T-helper 17 cell (primary cell): ENCODE measurements at regions not wholly inside any gene's neighbourhood (a gene's known extent, or its start where the extent isn't known, plus 50 kb on each side); places are given as distances from the start of the nearest gene placed in this dataset.

Experiments used
- ATAC-seq: fragments of 150-1000 bp; cut with Tn5 transposase; 2 replicates; pipeline ENCODE4 v1.10.0; 2021; ENCODE audit warnings: mild to moderate bottlenecking, moderate library complexity
- DNase-seq, 3 donors: peaks; one replicate each; pipeline versions ENCODE4 v3.0.0 to v3.0.0-alpha.2; 2020 to 2021
- H3K9me3 ChIP-seq: one replicate; pipeline ENCODE4 v1.7.0; 2013; ENCODE audit warnings: low read length, mild to moderate bottlenecking; ENCODE audit not compliant: control insufficient read depth, poor library complexity, severe bottlenecking
- H3K27ac Mint-ChIP-seq: one replicate; pipeline ENCODE4 v1.8.0; 2022; ENCODE audit warnings: mild to moderate bottlenecking, moderate library complexity, mixed read lengths
- H3K27me3 Mint-ChIP-seq: one replicate; pipeline ENCODE4 v1.8.0; 2022; ENCODE audit warnings: mixed read lengths
- H3K36me3 Mint-ChIP-seq: one replicate; pipeline ENCODE4 v1.8.0; 2022; ENCODE audit warnings: low read depth, mixed read lengths
- H3K4me1 Mint-ChIP-seq: one replicate; pipeline ENCODE4 v1.8.0; 2022; ENCODE audit warnings: mild to moderate bottlenecking, mixed read lengths
- H3K4me3 Mint-ChIP-seq: one replicate; pipeline ENCODE4 v1.8.0; 2022; ENCODE audit warnings: mild to moderate bottlenecking, moderate library complexity, mixed read lengths

DNA sequence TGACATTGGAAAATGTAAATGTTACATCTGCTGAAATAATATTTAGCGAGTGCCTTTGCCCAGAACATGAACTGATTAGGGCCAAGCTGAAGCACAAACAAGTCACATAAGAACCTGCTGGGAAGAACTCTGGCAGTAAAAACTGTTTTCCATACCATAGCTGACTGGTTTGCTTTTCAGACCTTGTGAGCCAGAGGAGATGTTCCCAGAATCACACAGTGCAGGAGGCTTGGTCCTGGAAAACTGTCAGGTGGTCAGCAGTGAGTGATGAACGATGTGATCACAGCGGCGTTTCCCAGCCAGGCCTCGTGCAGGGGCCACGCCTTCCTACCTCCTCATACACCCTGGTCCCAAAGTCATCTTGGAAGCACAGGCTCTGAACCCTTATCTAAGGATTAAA, 164.2 kb upstream of the EEPD1 start:
- H3K27me3 Mint-ChIP-seq = no peaks in the 10 kb centered on the region
- no peak for ATAC-seq
- H3K4me1 Mint-ChIP-seq = peaks cover 2% of the 10 kb centered on the region
- no peak overlapping the region for H3K27ac Mint-ChIP-seq
- no peaks in the 10 kb centered on the region for H3K9me3 ChIP-seq
- no peak for DNase-seq
- no peaks in the 10 kb centered on the region for H3K36me3 Mint-ChIP-seq
- no peak overlapping the region for H3K4me3 Mint-ChIP-seq

DNA sequence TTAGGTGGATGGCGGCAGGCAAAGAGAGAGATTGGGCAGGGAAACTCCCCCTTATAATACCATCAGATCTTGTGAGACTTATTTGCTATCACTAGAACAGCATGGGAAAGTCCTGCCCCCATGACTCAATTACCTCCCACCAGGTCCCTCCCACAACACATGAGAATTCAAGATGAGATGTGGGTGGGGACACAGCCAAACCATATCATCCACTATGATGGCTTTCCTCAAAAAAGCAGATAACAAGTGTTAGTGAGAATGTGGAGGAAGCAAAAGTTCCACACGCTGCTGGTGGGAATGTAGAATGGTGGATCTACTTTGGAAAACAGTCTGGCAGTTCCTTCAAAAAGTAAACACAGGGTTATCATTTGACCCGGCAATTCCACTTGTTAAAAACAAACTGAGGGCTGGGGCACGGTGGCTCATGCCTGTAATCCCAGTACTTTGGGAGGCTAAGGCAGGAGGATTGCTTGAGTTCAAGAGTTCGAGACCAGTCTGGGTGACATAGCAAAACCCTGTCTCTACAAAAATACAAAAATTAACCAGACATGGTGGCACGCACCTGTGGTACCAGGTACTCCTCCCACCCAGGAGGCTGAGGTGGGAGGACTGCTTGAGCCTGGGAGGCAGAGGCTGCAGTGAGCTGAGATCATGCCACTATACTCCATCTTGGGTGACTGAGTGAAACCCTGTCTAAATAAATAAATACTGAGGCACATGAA, 161.4 kb upstream of the EEPD1 start:
- H3K4me3 Mint-ChIP-seq = no peak overlapping the region
- H3K36me3 Mint-ChIP-seq = no peaks in the 10 kb centered on the region
- H3K9me3 ChIP-seq = no peaks in the 10 kb centered on the region
- peaks cover 5% of the 10 kb centered on the region for H3K4me1 Mint-ChIP-seq
- DNase-seq = no peak
- H3K27me3 Mint-ChIP-seq = no peaks in the 10 kb centered on the region
- H3K27ac Mint-ChIP-seq = no peak overlapping the region
- no peak for ATAC-seq

DNA sequence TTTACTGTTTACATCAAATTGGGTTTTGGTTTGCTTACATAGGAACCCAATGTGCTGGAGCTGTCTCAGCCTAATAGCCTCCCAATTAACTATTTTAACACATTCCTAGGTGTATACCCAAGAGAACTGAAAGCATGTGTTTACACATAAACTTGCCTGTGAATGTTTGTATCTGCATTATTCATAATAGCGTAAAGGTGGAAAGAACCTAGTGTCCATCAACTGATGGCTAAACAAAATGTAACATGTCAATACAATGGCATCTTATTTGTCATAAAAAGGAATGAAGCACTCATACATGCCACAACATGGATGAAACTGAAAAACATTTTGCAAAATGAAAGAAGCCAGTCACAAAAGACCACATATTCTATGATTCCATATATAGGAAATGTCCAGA, 160.6 kb upstream of the EEPD1 start:
- DNase-seq (no peak), ATAC-seq (no peak)
- Mint-ChIP-seq H3K4me1 (peaks cover 5% of the 10 kb centered on the region), H3K27ac (no peak overlapping the region), H3K4me3 (no peak overlapping the region), H3K36me3 (no peaks in the 10 kb centered on the region), H3K27me3 (no peaks in the 10 kb centered on the region)
- no peaks in the 10 kb centered on the region for H3K9me3 ChIP-seq

GRCh38 chr7:35993113-35993512, 159.9 kb upstream of the EEPD1 start:
- no peaks in the 10 kb centered on the region for H3K9me3 ChIP-seq
- no peak overlapping the region for H3K4me3 Mint-ChIP-seq
- no peaks in the 10 kb centered on the region for H3K27me3 Mint-ChIP-seq
- no peak for DNase-seq
- no peak overlapping the region for H3K27ac Mint-ChIP-seq
- ATAC-seq = no peak
- H3K4me1 Mint-ChIP-seq = peaks cover 5% of the 10 kb centered on the region
- H3K36me3 Mint-ChIP-seq = no peaks in the 10 kb centered on the region

GRCh38 chr7:35993676-35994606, 159.1 kb upstream of the EEPD1 start:
- no peak for DNase-seq
- Mint-ChIP-seq H3K4me3 (no peak overlapping the region), H3K27ac (no peak overlapping the region), H3K36me3 (no peaks in the 10 kb centered on the region), H3K4me1 (peaks cover 5% of the 10 kb centered on the region), H3K27me3 (no peaks in the 10 kb centered on the region)
- H3K9me3 ChIP-seq = no peaks in the 10 kb centered on the region
- ATAC-seq = no peak

- DNase-seq (no peak), ATAC-seq (no peak)
- Mint-ChIP-seq H3K4me1 (peaks cover 5% of the 10 kb centered on the region), H3K4me3 (no peak overlapping the region), H3K36me3 (no peaks in the 10 kb centered on the region), H3K27ac (no peak overlapping the region), H3K27me3 (no peaks in the 10 kb centered on the region)
- H3K9me3 ChIP-seq = no peaks in the 10 kb centered on the region
Observed at GRCh38 chr7:35995334-35995733, 157.7 kb upstream of the EEPD1 start.

DNA sequence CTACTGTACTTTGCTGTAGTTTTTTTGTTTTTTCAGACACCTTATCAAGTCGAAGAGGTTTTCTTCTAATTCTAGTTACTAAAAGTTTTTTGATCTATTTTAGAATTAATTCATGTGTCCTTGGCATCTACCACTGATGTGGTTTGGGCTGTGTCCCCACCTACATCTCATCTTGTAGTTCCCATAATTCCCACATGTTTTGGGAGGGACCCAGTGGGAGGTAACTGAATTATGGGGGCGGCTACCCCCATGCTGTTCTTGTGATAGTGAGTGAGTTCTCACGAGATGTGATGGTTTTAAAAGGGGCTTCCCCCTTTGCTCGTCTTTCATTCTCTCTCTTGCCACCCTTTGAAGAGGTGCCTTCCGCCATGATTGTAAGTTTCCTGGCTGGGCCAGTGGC, 154.6 kb upstream of the EEPD1 start:
- ATAC-seq (no peak), DNase-seq (no peak)
- Mint-ChIP-seq H3K36me3 (peaks cover 3% of the 10 kb centered on the region), H3K4me1 (peaks cover 2% of the 10 kb centered on the region), H3K27ac (no peak overlapping the region), H3K4me3 (no peak overlapping the region), H3K27me3 (peaks cover 4% of the 10 kb centered on the region)
- no peaks in the 10 kb centered on the region for H3K9me3 ChIP-seq

GRCh38 chr7:36001546-36001945, 151.5 kb upstream of the EEPD1 start:
- peaks cover 5% of the 10 kb centered on the region for H3K4me1 Mint-ChIP-seq
- no peaks in the 10 kb centered on the region for H3K9me3 ChIP-seq
- peaks cover 3% of the 10 kb centered on the region for H3K36me3 Mint-ChIP-seq
- H3K4me3 Mint-ChIP-seq = no peak overlapping the region
- no peak for ATAC-seq
- no peak for DNase-seq
- H3K27ac Mint-ChIP-seq = no peak overlapping the region
- H3K27me3 Mint-ChIP-seq = peaks cover 4% of the 10 kb centered on the region

- no peak overlapping the region for H3K27ac Mint-ChIP-seq
- ATAC-seq (no peak), DNase-seq (no peak)
- peaks cover 5% of the 10 kb centered on the region for H3K4me1 Mint-ChIP-seq
- peaks cover 4% of the 10 kb centered on the region for H3K27me3 Mint-ChIP-seq
- peaks cover 3% of the 10 kb centered on the region for H3K36me3 Mint-ChIP-seq
- no peak overlapping the region for H3K4me3 Mint-ChIP-seq
- H3K9me3 ChIP-seq = no peaks in the 10 kb centered on the region
Observed at GRCh38 chr7:36002900-36003299, 150.2 kb upstream of the EEPD1 start.

- ATAC-seq (no peak), DNase-seq (no peak)
- no peaks in the 10 kb centered on the region for H3K9me3 ChIP-seq
- Mint-ChIP-seq H3K4me1 (peaks cover 5% of the 10 kb centered on the region), H3K27me3 (peaks cover 4% of the 10 kb centered on the region), H3K4me3 (no peak overlapping the region), H3K27ac (no peak overlapping the region), H3K36me3 (peaks cover 3% of the 10 kb centered on the region)
Observed at GRCh38 chr7:36003343-36003742, 149.7 kb upstream of the EEPD1 start.

- ATAC-seq (no peak), DNase-seq (no peak)
- Mint-ChIP-seq H3K27me3 (peaks cover 4% of the 10 kb centered on the region), H3K4me3 (no peak overlapping the region), H3K27ac (no peak overlapping the region), H3K36me3 (peaks cover 3% of the 10 kb centered on the region), H3K4me1 (peaks cover 5% of the 10 kb centered on the region)
- no peaks in the 10 kb centered on the region for H3K9me3 ChIP-seq
Observed at GRCh38 chr7:36005293-36005692, 147.8 kb upstream of the EEPD1 start.

DNA sequence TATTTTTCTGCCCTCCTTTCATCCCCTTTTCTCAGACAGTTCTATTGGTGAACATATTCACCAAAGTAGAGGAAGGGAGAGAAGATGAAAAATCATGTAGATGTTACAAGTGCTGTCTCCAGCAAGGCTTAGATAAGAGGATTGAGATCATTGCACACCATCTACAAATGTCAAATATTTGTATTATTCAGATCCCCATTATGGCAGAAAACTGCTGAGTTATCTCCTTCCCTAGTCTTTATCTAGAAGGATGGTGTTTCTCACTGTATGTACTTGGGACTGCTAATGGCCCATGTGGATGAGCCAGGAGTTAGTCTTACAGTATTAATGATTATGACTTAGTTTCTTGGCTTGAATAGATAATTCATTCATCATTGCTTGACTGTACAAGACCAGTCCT, 147.2 kb upstream of the EEPD1 start:
- Mint-ChIP-seq H3K4me3 (no peak overlapping the region), H3K27me3 (peaks cover 4% of the 10 kb centered on the region), H3K27ac (no peak overlapping the region), H3K36me3 (peaks cover 3% of the 10 kb centered on the region), H3K4me1 (peaks cover 5% of the 10 kb centered on the region)
- no peak for ATAC-seq
- no peaks in the 10 kb centered on the region for H3K9me3 ChIP-seq
- DNase-seq = no peak

- H3K4me1 Mint-ChIP-seq = peaks cover 5% of the 10 kb centered on the region
- H3K27ac Mint-ChIP-seq = no peak overlapping the region
- no peak for ATAC-seq
- no peak overlapping the region for H3K4me3 Mint-ChIP-seq
- H3K36me3 Mint-ChIP-seq = no peaks in the 10 kb centered on the region
- H3K9me3 ChIP-seq = no peaks in the 10 kb centered on the region
- no peaks in the 10 kb centered on the region for H3K27me3 Mint-ChIP-seq
- no peak for DNase-seq
Observed at GRCh38 chr7:36006636-36007229, 146.3 kb upstream of the EEPD1 start.
